Activated T-helper 2 cell treated with anti-CD3 and anti-CD28 coated beads, Interferon-gamma antibody, Interleukin-2, Interleukin-4, amounts not matched to agents 10 μg/mL and 5 μg/mL and 100 μg/mL, durations not matched to agents 14 hours and 24 hours and 36 hours (primary cell): ENCODE measurements at regions not wholly inside any gene's neighbourhood (a gene's known extent, or its start where the extent isn't known, plus 50 kb on each side); places are given as distances from the start of the nearest gene placed in this dataset.

ENCODE experiments used
- DNase-seq: peaks from one replicate; pipeline ENCODE4 v3.0.0; 2021; ENCODE audit warnings: low spot score
- H3K27ac Mint-ChIP-seq: one replicate; pipeline ENCODE4 v1.8.0; 2021; ENCODE audit warnings: mixed read lengths
- H3K27me3 Mint-ChIP-seq: one replicate; pipeline ENCODE4 v1.8.0; 2021; ENCODE audit warnings: low read depth, mixed read lengths
- H3K36me3 Mint-ChIP-seq: one replicate; pipeline ENCODE4 v1.8.0; 2021; ENCODE audit warnings: low read depth, mixed read lengths
- H3K4me1 Mint-ChIP-seq: one replicate; pipeline ENCODE4 v1.8.0; 2021; ENCODE audit warnings: low read depth, mixed read lengths
- H3K4me3 Mint-ChIP-seq: one replicate; pipeline ENCODE4 v1.8.0; 2021; ENCODE audit warnings: low read depth, mild to moderate bottlenecking, moderate library complexity, mixed read lengths
- H3K9me3 Mint-ChIP-seq: one replicate; pipeline ENCODE4 v1.8.0; 2021; ENCODE audit warnings: mixed read lengths
- intact Hi-C: fragments of 100-400 bp; cut with micrococcal nuclease; formaldehyde crosslinking; loops from one replicate; pipeline ENCODE4 v1.15.1; 2023

GRCh38 chr4:130203571-130203970, 1107.6 kb downstream of the C4orf33 start:
- peaks cover 6% of the 10 kb centered on the region for H3K9me3 Mint-ChIP-seq
- intact Hi-C loops = no loop called here
- no peak overlapping the region for H3K4me3 Mint-ChIP-seq
- H3K27me3 Mint-ChIP-seq = no peaks in the 10 kb centered on the region
- DNase-seq = no peak
- H3K4me1 Mint-ChIP-seq = no peaks in the 10 kb centered on the region
- H3K27ac Mint-ChIP-seq = no peak overlapping the region
- H3K36me3 Mint-ChIP-seq = no peaks in the 10 kb centered on the region

GRCh38 chr4:130210864-130211263, 1114.9 kb downstream of the C4orf33 start:
- Mint-ChIP-seq H3K36me3 (no peaks in the 10 kb centered on the region), H3K27ac (no peak overlapping the region), H3K9me3 (no peaks in the 10 kb centered on the region), H3K27me3 (no peaks in the 10 kb centered on the region), H3K4me3 (no peak overlapping the region), H3K4me1 (no peaks in the 10 kb centered on the region)
- no peak for DNase-seq
- intact Hi-C loops = no loop called here

GRCh38 chr4:130214268-130214667, 1118.3 kb downstream of the C4orf33 start:
- H3K4me1 Mint-ChIP-seq = no peaks in the 10 kb centered on the region
- H3K9me3 Mint-ChIP-seq = no peaks in the 10 kb centered on the region
- intact Hi-C loops = no loop called here
- H3K36me3 Mint-ChIP-seq = no peaks in the 10 kb centered on the region
- DNase-seq = no peak
- H3K27me3 Mint-ChIP-seq = no peaks in the 10 kb centered on the region
- no peak overlapping the region for H3K27ac Mint-ChIP-seq
- no peak overlapping the region for H3K4me3 Mint-ChIP-seq

GRCh38 chr4:130233377-130234047, 1137.6 kb downstream of the C4orf33 start:
- intact Hi-C loops = no loop called here
- Mint-ChIP-seq H3K4me3 (no peak overlapping the region), H3K27ac (no peak overlapping the region), H3K4me1 (peaks cover 5% of the 10 kb centered on the region), H3K36me3 (no peaks in the 10 kb centered on the region), H3K9me3 (no peaks in the 10 kb centered on the region), H3K27me3 (no peaks in the 10 kb centered on the region)
- no peak for DNase-seq

- Mint-ChIP-seq H3K4me3 (no peak overlapping the region), H3K27ac (no peak overlapping the region), H3K4me1 (peaks cover 5% of the 10 kb centered on the region), H3K9me3 (peaks cover 4% of the 10 kb centered on the region), H3K36me3 (no peaks in the 10 kb centered on the region), H3K27me3 (no peaks in the 10 kb centered on the region)
- no peak for DNase-seq
- intact Hi-C loops = no loop called here
These were observed 1142.2 kb downstream of the C4orf33 start for GRCh38 chr4:130238121-130238520.

GRCh38 chr4:130249002-130249401, 1153.0 kb downstream of the C4orf33 start:
- intact Hi-C loops = no loop called here
- H3K4me3 Mint-ChIP-seq = no peak overlapping the region
- H3K27me3 Mint-ChIP-seq = no peaks in the 10 kb centered on the region
- no peak overlapping the region for H3K27ac Mint-ChIP-seq
- no peaks in the 10 kb centered on the region for H3K9me3 Mint-ChIP-seq
- H3K36me3 Mint-ChIP-seq = no peaks in the 10 kb centered on the region
- no peak for DNase-seq
- H3K4me1 Mint-ChIP-seq = no peaks in the 10 kb centered on the region

- H3K4me3 Mint-ChIP-seq = no peak overlapping the region
- no peak for DNase-seq
- no peaks in the 10 kb centered on the region for H3K36me3 Mint-ChIP-seq
- intact Hi-C loops = no loop called here
- no peak overlapping the region for H3K27ac Mint-ChIP-seq
- no peaks in the 10 kb centered on the region for H3K27me3 Mint-ChIP-seq
- H3K9me3 Mint-ChIP-seq = peaks cover 3% of the 10 kb centered on the region
- no peaks in the 10 kb centered on the region for H3K4me1 Mint-ChIP-seq
These were observed 1161.3 kb downstream of the C4orf33 start for GRCh38 chr4:130257271-130257670.

- intact Hi-C loops = no loop called here
- no peak overlapping the region for H3K4me3 Mint-ChIP-seq
- H3K36me3 Mint-ChIP-seq = no peaks in the 10 kb centered on the region
These were observed 1170.9 kb downstream of the C4orf33 start for GRCh38 chr4:130266814-130267213.

GRCh38 chr4:130288576-130288975, 1192.6 kb downstream of the C4orf33 start:
- Mint-ChIP-seq H3K9me3 (no peaks in the 10 kb centered on the region), H3K36me3 (no peaks in the 10 kb centered on the region), H3K27ac (no peak overlapping the region), H3K27me3 (no peaks in the 10 kb centered on the region), H3K4me3 (no peak overlapping the region), H3K4me1 (no peaks in the 10 kb centered on the region)
- DNase-seq = no peak
- intact Hi-C loops = no loop called here

More at GRCh38 chr4:130266814-130267213, 1170.9 kb downstream of the C4orf33 start:
- DNase-seq = no peak
- H3K27me3 Mint-ChIP-seq = no peaks in the 10 kb centered on the region
- H3K9me3 Mint-ChIP-seq = peaks cover 20% of the 10 kb centered on the region
- H3K27ac Mint-ChIP-seq = no peak overlapping the region
- H3K4me1 Mint-ChIP-seq = no peaks in the 10 kb centered on the region

GRCh38 chr4:130293692-130294091, 1197.7 kb downstream of the C4orf33 start:
- Mint-ChIP-seq H3K27me3 (no peaks in the 10 kb centered on the region), H3K4me3 (no peak overlapping the region), H3K36me3 (no peaks in the 10 kb centered on the region), H3K27ac (no peak overlapping the region), H3K4me1 (no peaks in the 10 kb centered on the region), H3K9me3 (no peaks in the 10 kb centered on the region)
- DNase-seq = no peak
- intact Hi-C loops = no loop called here

- H3K4me3 Mint-ChIP-seq = no peak overlapping the region
- H3K9me3 Mint-ChIP-seq = no peaks in the 10 kb centered on the region
- no peaks in the 10 kb centered on the region for H3K27me3 Mint-ChIP-seq
- DNase-seq = no peak
- intact Hi-C loops = no loop called here
- no peaks in the 10 kb centered on the region for H3K36me3 Mint-ChIP-seq
- H3K4me1 Mint-ChIP-seq = no peaks in the 10 kb centered on the region
- no peak overlapping the region for H3K27ac Mint-ChIP-seq
These were observed 1200.5 kb downstream of the C4orf33 start for GRCh38 chr4:130296448-130296847.

GRCh38 chr4:130306566-130306965, 1210.6 kb downstream of the C4orf33 start:
- H3K9me3 Mint-ChIP-seq = no peaks in the 10 kb centered on the region
- no peaks in the 10 kb centered on the region for H3K36me3 Mint-ChIP-seq
- H3K27me3 Mint-ChIP-seq = no peaks in the 10 kb centered on the region
- no peak for DNase-seq
- intact Hi-C loops = no loop called here
- no peak overlapping the region for H3K4me3 Mint-ChIP-seq
- no peak overlapping the region for H3K27ac Mint-ChIP-seq
- H3K4me1 Mint-ChIP-seq = no peaks in the 10 kb centered on the region

GRCh38 chr4:130309221-130309620, 1213.3 kb downstream of the C4orf33 start:
- Mint-ChIP-seq H3K27ac (no peak overlapping the region), H3K4me1 (no peaks in the 10 kb centered on the region), H3K9me3 (no peaks in the 10 kb centered on the region), H3K27me3 (no peaks in the 10 kb centered on the region), H3K36me3 (no peaks in the 10 kb centered on the region), H3K4me3 (no peak overlapping the region)
- intact Hi-C loops = no loop called here
- no peak for DNase-seq

- no peaks in the 10 kb centered on the region for H3K27me3 Mint-ChIP-seq
- no peak overlapping the region for H3K4me3 Mint-ChIP-seq
- H3K27ac Mint-ChIP-seq = no peak overlapping the region
- intact Hi-C loops = no loop called here
- H3K36me3 Mint-ChIP-seq = no peaks in the 10 kb centered on the region
- H3K4me1 Mint-ChIP-seq = no peaks in the 10 kb centered on the region
- no peak for DNase-seq
- no peaks in the 10 kb centered on the region for H3K9me3 Mint-ChIP-seq
These were observed 1226.5 kb downstream of the C4orf33 start for GRCh38 chr4:130322439-130322838.
